HUES48 (cell line): ENCODE measurements at regions not wholly inside any gene's neighbourhood (a gene's known extent, or its start where the extent isn't known, plus 50 kb on each side); places are given as distances from the start of the nearest gene placed in this dataset.
"Not testable (repeated sequence)": the region's sequence is repeated elsewhere in the genome, so short reads cannot be mapped to it uniquely, and the experiment has no call there.

ENCODE experiments used
- H3K27ac ChIP-seq: one replicate; pipeline ENCODE4 v1.7.0; 2013; ENCODE audit warnings: low read depth, low read length, inconsistent platforms
- H3K27me3 ChIP-seq: 2 replicates; pipeline ENCODE4 v1.6.1; 2013; ENCODE audit warnings: mild to moderate bottlenecking, low read length; ENCODE audit not compliant: control insufficient read depth, insufficient read depth
- H3K36me3 ChIP-seq: 2 replicates; pipeline ENCODE4 v1.6.1; 2013; ENCODE audit warnings: low read length; ENCODE audit not compliant: control insufficient read depth, insufficient read depth
- H3K4me1 ChIP-seq: 2 replicates; pipeline ENCODE4 v1.6.1; 2013; ENCODE audit warnings: mild to moderate bottlenecking, low read length; ENCODE audit not compliant: control insufficient read depth, insufficient read depth
- H3K4me3 ChIP-seq: 2 replicates; pipeline ENCODE4 v1.5.1; 2013; ENCODE audit warnings: mild to moderate bottlenecking, low read depth, low read length
- H3K9ac ChIP-seq: 2 replicates; pipeline ENCODE4 v1.6.1; 2013; ENCODE audit warnings: mild to moderate bottlenecking, low read depth, low read length, moderate library complexity
- H3K9me3 ChIP-seq: 2 replicates; pipeline ENCODE4 v1.6.1; 2013; ENCODE audit warnings: low read length; ENCODE audit not compliant: control insufficient read depth, insufficient read depth

DNA sequence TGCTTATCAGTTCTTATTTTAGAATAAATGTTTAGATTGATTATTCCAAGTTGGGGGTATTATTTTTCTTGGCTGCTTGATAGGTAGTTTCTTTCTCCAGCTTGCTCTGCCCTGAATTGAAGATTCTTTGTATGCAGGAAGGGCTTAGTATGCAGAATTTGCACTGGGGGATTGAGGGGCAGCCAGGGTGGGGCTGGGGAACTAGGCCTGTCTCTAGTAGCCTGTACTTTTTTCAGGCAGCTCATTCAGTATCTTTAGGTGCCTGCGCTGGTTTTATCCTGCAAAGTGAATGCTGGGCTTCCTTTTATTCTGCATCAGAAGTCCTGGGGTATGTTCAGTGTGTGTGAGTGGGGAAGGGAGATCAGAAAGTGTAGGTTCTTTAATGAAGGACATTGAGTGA lies 228.3 kb upstream of the ELL2 start:
- no peak overlapping the region for H3K4me3 ChIP-seq
- peaks cover 8% of the 10 kb centered on the region for H3K4me1 ChIP-seq
- H3K27me3 ChIP-seq = no peaks in the 10 kb centered on the region
- no peaks in the 10 kb centered on the region for H3K36me3 ChIP-seq
- H3K9ac ChIP-seq = no peak overlapping the region
- no peaks in the 10 kb centered on the region for H3K9me3 ChIP-seq
- H3K27ac ChIP-seq = no peak overlapping the region

GRCh38 chr5:96189028-96189826 lies 227.6 kb upstream of the ELL2 start:
- H3K27me3 ChIP-seq = no peaks in the 10 kb centered on the region
- no peak overlapping the region for H3K9ac ChIP-seq
- no peaks in the 10 kb centered on the region for H3K36me3 ChIP-seq
- H3K4me1 ChIP-seq = peaks cover 8% of the 10 kb centered on the region
- no peak overlapping the region for H3K27ac ChIP-seq
- no peak overlapping the region for H3K4me3 ChIP-seq
- no peaks in the 10 kb centered on the region for H3K9me3 ChIP-seq

- peaks cover 8% of the 10 kb centered on the region for H3K4me1 ChIP-seq
- H3K9me3 ChIP-seq = no peaks in the 10 kb centered on the region
- H3K4me3 ChIP-seq = no peak overlapping the region
- H3K27ac ChIP-seq = no peak overlapping the region
- H3K36me3 ChIP-seq = no peaks in the 10 kb centered on the region
- no peak overlapping the region for H3K9ac ChIP-seq
- H3K27me3 ChIP-seq = no peaks in the 10 kb centered on the region
These were observed 225.8 kb upstream of the ELL2 start for GRCh38 chr5:96187309-96188027.

DNA sequence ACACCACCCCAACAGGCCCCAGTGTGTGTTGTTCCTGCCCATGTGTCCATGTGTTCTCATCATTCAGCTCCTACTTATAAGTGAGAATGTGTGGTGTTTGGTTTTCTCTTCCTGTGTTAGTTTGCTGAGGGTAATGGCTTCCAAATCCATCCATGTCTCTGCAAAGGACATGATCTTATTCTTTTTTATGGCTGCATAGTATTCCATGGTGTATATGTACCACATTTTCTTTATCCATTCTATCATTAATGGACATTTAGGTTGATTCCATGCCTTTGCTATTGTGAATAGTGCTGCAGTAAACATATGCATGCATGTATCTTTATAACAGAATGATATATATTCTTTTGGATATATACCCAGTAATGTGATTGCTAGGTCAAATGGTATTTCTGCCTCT lies 222.9 kb upstream of the ELL2 start:
- H3K9ac ChIP-seq, H3K36me3 ChIP-seq, H3K9me3 ChIP-seq, H3K27me3 ChIP-seq, H3K4me1 ChIP-seq, H3K27ac ChIP-seq, H3K4me3 ChIP-seq: not testable (repeated sequence)

- H3K36me3 ChIP-seq = no peaks in the 10 kb centered on the region
- H3K9ac ChIP-seq = no peak overlapping the region
- no peak overlapping the region for H3K4me3 ChIP-seq
- no peaks in the 10 kb centered on the region for H3K27me3 ChIP-seq
- H3K27ac ChIP-seq = no peak overlapping the region
- no peaks in the 10 kb centered on the region for H3K9me3 ChIP-seq
- H3K4me1 ChIP-seq = no peaks in the 10 kb centered on the region
These were observed 219.2 kb upstream of the ELL2 start for GRCh38 chr5:96180684-96181435.

GRCh38 chr5:96177303-96177869 lies 215.7 kb upstream of the ELL2 start:
- Histone ChIP-seq H3K4me3 (no peak overlapping the region), H3K27me3 (no peaks in the 10 kb centered on the region), H3K36me3 (no peaks in the 10 kb centered on the region), H3K9ac (no peak overlapping the region), H3K4me1 (no peaks in the 10 kb centered on the region), H3K9me3 (no peaks in the 10 kb centered on the region), H3K27ac (no peak overlapping the region)

DNA sequence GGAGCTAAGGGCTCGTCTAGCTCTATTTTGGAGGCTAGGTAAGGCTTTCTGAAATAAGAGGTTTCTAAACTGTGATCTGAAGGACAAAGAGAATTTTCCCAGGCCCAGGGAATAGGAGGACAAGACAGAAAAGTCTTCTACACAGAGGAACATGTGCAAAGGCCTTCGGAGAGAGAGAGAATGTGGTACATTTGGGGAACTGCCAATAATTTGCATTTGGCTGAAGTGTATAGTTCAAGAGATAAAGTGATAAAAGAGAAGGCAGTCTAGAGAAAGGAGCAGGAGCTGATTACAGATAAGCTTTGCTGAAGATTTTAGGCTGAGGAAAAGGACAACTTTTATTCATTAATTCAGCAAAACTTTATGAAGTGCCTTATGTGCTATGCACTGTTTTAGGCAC lies 214.4 kb upstream of the ELL2 start:
- no peak overlapping the region for H3K9ac ChIP-seq
- no peaks in the 10 kb centered on the region for H3K4me1 ChIP-seq
- H3K36me3 ChIP-seq = no peaks in the 10 kb centered on the region
- no peaks in the 10 kb centered on the region for H3K27me3 ChIP-seq
- no peak overlapping the region for H3K4me3 ChIP-seq
- H3K9me3 ChIP-seq = no peaks in the 10 kb centered on the region
- no peak overlapping the region for H3K27ac ChIP-seq

DNA sequence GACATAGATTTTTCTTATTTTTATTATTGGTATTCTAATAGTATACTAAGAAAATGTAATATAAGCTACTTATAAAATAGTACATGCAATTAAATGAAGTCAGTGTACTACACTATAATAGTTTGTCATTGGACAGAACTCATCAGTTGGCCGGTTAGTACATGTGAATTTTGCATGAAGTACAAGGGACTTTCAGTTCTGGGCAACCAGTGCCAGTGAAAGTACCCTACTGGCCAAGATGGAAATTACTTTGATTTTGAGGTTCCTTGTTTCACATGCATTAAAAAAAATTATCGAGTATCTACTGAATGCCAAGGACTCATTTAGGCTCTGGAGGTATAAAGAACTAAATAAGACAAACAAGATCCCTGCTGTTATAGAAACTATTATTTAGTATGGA lies 213.4 kb upstream of the ELL2 start:
- H3K9me3 ChIP-seq = no peaks in the 10 kb centered on the region
- no peaks in the 10 kb centered on the region for H3K4me1 ChIP-seq
- H3K4me3 ChIP-seq = no peak overlapping the region
- no peaks in the 10 kb centered on the region for H3K36me3 ChIP-seq
- H3K27ac ChIP-seq = no peak overlapping the region
- no peak overlapping the region for H3K9ac ChIP-seq
- no peaks in the 10 kb centered on the region for H3K27me3 ChIP-seq

DNA sequence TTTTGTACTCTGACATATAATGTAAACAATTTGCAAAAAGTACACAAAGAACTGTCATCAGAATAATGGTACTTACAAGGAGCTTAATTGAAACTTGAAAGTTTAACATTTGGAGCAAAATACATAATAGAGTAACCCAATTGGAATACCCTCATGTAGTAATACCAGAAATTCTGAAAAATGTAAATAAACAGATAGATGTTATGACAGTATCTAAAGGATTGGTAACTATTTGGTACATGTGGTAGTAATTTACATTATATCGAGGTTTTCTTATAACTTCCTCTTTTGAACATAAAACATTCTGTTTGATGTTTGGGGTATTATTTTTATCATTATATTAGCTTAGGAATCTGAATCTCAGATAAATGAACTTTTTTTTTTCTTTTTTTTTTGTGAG lies 211.7 kb upstream of the ELL2 start:
- H3K27me3 ChIP-seq = no peaks in the 10 kb centered on the region
- H3K27ac ChIP-seq = no peak overlapping the region
- H3K4me3 ChIP-seq = no peak overlapping the region
- H3K9me3 ChIP-seq = no peaks in the 10 kb centered on the region
- H3K9ac ChIP-seq = no peak overlapping the region
- H3K4me1 ChIP-seq = no peaks in the 10 kb centered on the region
- no peaks in the 10 kb centered on the region for H3K36me3 ChIP-seq

GRCh38 chr5:96172436-96172835 lies 210.8 kb upstream of the ELL2 start:
- H3K27ac ChIP-seq = peak overlapping the region; percentile 26
- H3K9ac ChIP-seq = no peak overlapping the region
- no peaks in the 10 kb centered on the region for H3K27me3 ChIP-seq
- H3K4me3 ChIP-seq = no peak overlapping the region
- H3K9me3 ChIP-seq = no peaks in the 10 kb centered on the region
- H3K4me1 ChIP-seq = no peaks in the 10 kb centered on the region
- no peaks in the 10 kb centered on the region for H3K36me3 ChIP-seq

GRCh38 chr5:96171973-96172372 lies 210.3 kb upstream of the ELL2 start:
- H3K4me3 ChIP-seq, H3K27ac ChIP-seq, H3K9me3 ChIP-seq, H3K9ac ChIP-seq, H3K4me1 ChIP-seq, H3K36me3 ChIP-seq, H3K27me3 ChIP-seq: not testable (repeated sequence)
